Neuronal stem cell (in vitro differentiated cells): ENCODE measurements at regions not wholly inside any gene's neighbourhood (a gene's known extent, or its start where the extent isn't known, plus 50 kb on each side); places are given as distances from the start of the nearest gene placed in this dataset.

ENCODE experiments used
- DNase-seq: peaks from one replicate; pipeline ENCODE4 v3.0.0-alpha.2; 2013; ENCODE audit warnings: low spot score
- H2AFZ ChIP-seq: one replicate; pipeline ENCODE4 v1.6.1; 2013; ENCODE audit warnings: mild to moderate bottlenecking, low read length, inconsistent platforms
- H2AK5ac ChIP-seq: 2 replicates; pipeline ENCODE4 v1.6.1; 2013; ENCODE audit warnings: low read depth, mild to moderate bottlenecking, inconsistent platforms, low read length, moderate library complexity, mixed read lengths
- H2BK120ac ChIP-seq: 2 replicates; pipeline ENCODE4 v1.6.1; 2013; ENCODE audit warnings: low read depth, mild to moderate bottlenecking, inconsistent platforms, low read length, moderate library complexity, mixed read lengths
- H2BK12ac ChIP-seq: one replicate; pipeline ENCODE4 v1.6.1; 2013; ENCODE audit warnings: low read length, inconsistent platforms
- H2BK15ac ChIP-seq: 2 replicates; pipeline ENCODE4 v1.6.1; 2013; ENCODE audit warnings: mild to moderate bottlenecking, low read length, inconsistent platforms, mixed read lengths
- H2BK5ac ChIP-seq: one replicate; pipeline ENCODE4 v1.6.1; 2013; ENCODE audit warnings: inconsistent platforms, mild to moderate bottlenecking, low read length, moderate library complexity
- H3K14ac ChIP-seq: one replicate; pipeline ENCODE4 v1.6.1; 2013; ENCODE audit warnings: low read length, inconsistent platforms
- H3K18ac ChIP-seq: 2 replicates; pipeline ENCODE4 v1.6.1; 2013; ENCODE audit warnings: low read length, inconsistent platforms
- H3K23ac ChIP-seq: 2 replicates; pipeline ENCODE4 v1.6.1; 2013; ENCODE audit warnings: low read depth, mild to moderate bottlenecking, mixed read lengths, low read length, inconsistent platforms; ENCODE audit not compliant: poor library complexity
- H3K27ac ChIP-seq: replicated peaks from 3 replicates; pipeline ENCODE4 v1.5.1; 2013; ENCODE audit warnings: low read length, inconsistent platforms
- H3K27me3 ChIP-seq, 3 experiments: 2 replicates each; pipeline ENCODE4 v1.6.1; 2013; ENCODE audit warnings: low read length in 3 of 3, mild to moderate bottlenecking in 2 of 3, inconsistent platforms in 1 of 3, low read depth in 1 of 3, mixed read lengths in 1 of 3, moderate library complexity in 1 of 3; ENCODE audit not compliant: control insufficient read depth in 3 of 3, insufficient read depth in 3 of 3
- H3K36me3 ChIP-seq, 2 donors: replicated peaks in 1 of 2; 2 replicates each; pipeline ENCODE4 v1.6.1; 2013; ENCODE audit warnings: low read length in 2 of 2; ENCODE audit not compliant: control insufficient read depth in 2 of 2, insufficient read depth in 2 of 2
- H3K4ac ChIP-seq: 2 replicates; pipeline ENCODE4 v1.6.1; 2013; ENCODE audit warnings: inconsistent platforms, mild to moderate bottlenecking, low read length, moderate library complexity
- H3K4me1 ChIP-seq, 2 donors: 1 replicate in 1 of 2; 2 replicates in 1 of 2; pipeline ENCODE4 v1.6.1; 2013; ENCODE audit warnings: low read length in 2 of 2, low read depth in 1 of 2; ENCODE audit not compliant: control insufficient read depth in 2 of 2, insufficient read depth in 1 of 2
- H3K4me2 ChIP-seq: one replicate; pipeline ENCODE4 v1.6.1; 2013; ENCODE audit warnings: mild to moderate bottlenecking, low read length, inconsistent platforms; ENCODE audit not compliant: insufficient read depth, poor library complexity, severe bottlenecking
- H3K4me3 ChIP-seq, 2 donors: 2 replicates each; pipeline ENCODE4 v1.5.1; 2013; ENCODE audit warnings: low read length in 2 of 2, mild to moderate bottlenecking in 2 of 2, inconsistent platforms in 1 of 2, moderate library complexity in 1 of 2
- H3K79me1 ChIP-seq: one replicate; pipeline ENCODE4 v1.6.1; 2013; ENCODE audit warnings: low read depth, mild to moderate bottlenecking, inconsistent platforms, low read length, moderate library complexity
- H3K9ac ChIP-seq: one replicate; pipeline ENCODE4 v1.6.1; 2013; ENCODE audit warnings: mild to moderate bottlenecking, low read depth, low read length, inconsistent platforms; ENCODE audit not compliant: poor library complexity
- H3K9me3 ChIP-seq, 2 donors: replicated peaks in 1 of 2; 2 replicates each; pipeline versions ENCODE3 to v1.6.1; 2013; ENCODE audit warnings: low read length in 2 of 2, mild to moderate bottlenecking in 2 of 2, inconsistent platforms in 1 of 2, low read depth in 1 of 2, mixed read lengths in 1 of 2, moderate library complexity in 1 of 2; ENCODE audit not compliant: control insufficient read depth in 2 of 2, insufficient read depth in 1 of 2
- H4K8ac ChIP-seq: one replicate; pipeline ENCODE4 v1.6.1; 2013; ENCODE audit warnings: low read depth, mild to moderate bottlenecking, inconsistent platforms, low read length, moderate library complexity
- H4K91ac ChIP-seq: one replicate; pipeline ENCODE4 v1.6.1; 2013; ENCODE audit warnings: low read length, low read depth, mild to moderate bottlenecking, inconsistent platforms; ENCODE audit not compliant: poor library complexity
- WGBS, 2 donors: extraction: QIAGEN DNeasy Blood & Tissue Kit; methylation state at CpG; one replicate each; pipeline ENCODE4 v1.1.7; 2013; ENCODE audit warnings: missing lambda C conversion rate in 2 of 2, mixed read lengths in 1 of 2; ENCODE audit not compliant: insufficient read length in 2 of 2, insufficient replicate concordance in 1 of 2; ENCODE audit errors: extremely low coverage in 2 of 2; 5-methylcytosine and 5-hydroxymethylcytosine counted together

GRCh38 chr7:92969061-92969460, 132.7 kb upstream of the CDK6 start:
- Histone ChIP-seq H3K14ac (no peak overlapping the region), H2BK12ac (no peak overlapping the region), H4K91ac (no peak overlapping the region), H3K18ac (no peak overlapping the region), H2AFZ (no peak overlapping the region), H4K8ac (no peak overlapping the region), H3K4me2 (no peak overlapping the region), H3K23ac (no peak overlapping the region), H2AK5ac (no peak overlapping the region), H3K27me3 (peaks cover 0 to 3% (median 0%) of the 10 kb centered on the region in 3 experiments), H2BK5ac (no peak overlapping the region), H2BK120ac (no peak overlapping the region), H3K4me3 (no peak overlapping the region), H3K9me3 (no peaks in the 10 kb centered on the region), H3K4ac (no peak overlapping the region), H3K27ac (no peak overlapping the region), H3K36me3 (no peaks in the 10 kb centered on the region), H3K4me1 (no peaks in the 10 kb centered on the region), H3K9ac (no peak overlapping the region), H3K79me1 (no peaks in the 10 kb centered on the region), H2BK15ac (no peak overlapping the region)
- DNase-seq, result no peak
- WGBS, 2 donors, result no CpG with 5 or more reads among the region's 3 CpGs

- H2BK15ac ChIP-seq, result no peak overlapping the region
- H2BK12ac ChIP-seq, result no peak overlapping the region
- H4K91ac ChIP-seq, result no peak overlapping the region
- H3K4me2 ChIP-seq, result no peak overlapping the region
- H3K9me3 ChIP-seq, result no peaks in the 10 kb centered on the region
- no peak overlapping the region for H3K27ac ChIP-seq
- no peaks in the 10 kb centered on the region for H3K36me3 ChIP-seq
- no peak overlapping the region for H4K8ac ChIP-seq
- no peak overlapping the region for H2AK5ac ChIP-seq
- H2BK120ac ChIP-seq, result no peak overlapping the region
- H3K23ac ChIP-seq, result no peak overlapping the region
- H3K9ac ChIP-seq, result no peak overlapping the region
- no peaks in the 10 kb centered on the region for H3K79me1 ChIP-seq
- no peaks in the 10 kb centered on the region for H3K4me1 ChIP-seq
- H2AFZ ChIP-seq, result no peak overlapping the region
- H3K27me3 ChIP-seq, result peaks cover 0 to 3% (median 0%) of the 10 kb centered on the region in 3 experiments
- H3K14ac ChIP-seq, result no peak overlapping the region
- no peak overlapping the region for H3K18ac ChIP-seq
- DNase-seq, result no peak
- no CpG with 5 or more reads among the region's 1 CpG for WGBS, 2 donors
- H2BK5ac ChIP-seq, result no peak overlapping the region
- H3K4ac ChIP-seq, result no peak overlapping the region
- H3K4me3 ChIP-seq, result no peak overlapping the region
Measured at GRCh38 chr7:92968502-92968901, 132.1 kb upstream of the CDK6 start.

- no peak overlapping the region for H3K27ac ChIP-seq
- no peak overlapping the region for H2AFZ ChIP-seq
- H2AK5ac ChIP-seq, result no peak overlapping the region
- H3K36me3 ChIP-seq, result no peaks in the 10 kb centered on the region
- no peak overlapping the region for H3K4ac ChIP-seq
- no peaks in the 10 kb centered on the region for H3K4me1 ChIP-seq
- DNase-seq, result no peak
- no peak overlapping the region for H2BK5ac ChIP-seq
- no peak overlapping the region for H3K14ac ChIP-seq
- no peak overlapping the region for H4K91ac ChIP-seq
- no peaks in the 10 kb centered on the region for H3K79me1 ChIP-seq
- no peak overlapping the region for H3K4me3 ChIP-seq
- H3K18ac ChIP-seq, result no peak overlapping the region
- no peak overlapping the region for H4K8ac ChIP-seq
- no peak overlapping the region for H3K23ac ChIP-seq
- H3K27me3 ChIP-seq, result peaks cover 0 to 3% (median 0%) of the 10 kb centered on the region in 3 experiments
- no peak overlapping the region for H3K9ac ChIP-seq
- H2BK120ac ChIP-seq, result no peak overlapping the region
- H2BK12ac ChIP-seq, result no peak overlapping the region
- no peak overlapping the region for H2BK15ac ChIP-seq
- no peaks in the 10 kb centered on the region for H3K9me3 ChIP-seq
- H3K4me2 ChIP-seq, result no peak overlapping the region
Measured at GRCh38 chr7:92967238-92967637, 130.9 kb upstream of the CDK6 start.

- H2BK12ac ChIP-seq, result no peak overlapping the region
- no peak overlapping the region for H3K14ac ChIP-seq
- H3K27me3 ChIP-seq, result peaks cover 0 to 3% (median 0%) of the 10 kb centered on the region in 3 experiments
- no peaks in the 10 kb centered on the region for H3K4me1 ChIP-seq
- DNase-seq, result no peak
- H2BK5ac ChIP-seq, result no peak overlapping the region
- H3K23ac ChIP-seq, result no peak overlapping the region
- no peak overlapping the region for H3K18ac ChIP-seq
- H2AFZ ChIP-seq, result no peak overlapping the region
- H3K36me3 ChIP-seq, result no peaks in the 10 kb centered on the region
- H2AK5ac ChIP-seq, result no peak overlapping the region
- no CpG with 5 or more reads among the region's 4 CpGs for WGBS, 2 donors
- H3K9me3 ChIP-seq, result no peaks in the 10 kb centered on the region
- H4K8ac ChIP-seq, result no peak overlapping the region
- H3K27ac ChIP-seq, result no peak overlapping the region
- no peak overlapping the region for H2BK15ac ChIP-seq
- no peak overlapping the region for H3K4me2 ChIP-seq
- H3K79me1 ChIP-seq, result no peaks in the 10 kb centered on the region
- H4K91ac ChIP-seq, result no peak overlapping the region
- no peak overlapping the region for H3K4ac ChIP-seq
- no peak overlapping the region for H3K4me3 ChIP-seq
- no peak overlapping the region for H2BK120ac ChIP-seq
- no peak overlapping the region for H3K9ac ChIP-seq
Measured at GRCh38 chr7:92964141-92964540, 127.8 kb upstream of the CDK6 start.
